GM23338 (cell line): ENCODE measurements at regions not wholly inside any gene's neighbourhood (a gene's known extent, or its start where the extent isn't known, plus 50 kb on each side); places are given as distances from the start of the nearest gene placed in this dataset.
"Not testable (repeated sequence)": the region's sequence is repeated elsewhere in the genome, so short reads cannot be mapped to it uniquely, and the experiment has no call there.

Experiments
- ATAC-seq: fragments of 200-7000 bp; cut with Tn5 transposase; 3 replicates; pipeline ENCODE4 v1.9.1; 2020
- DNase-seq: peaks from one replicate; pipeline ENCODE4 v3.0.0-alpha.2; 2015; ENCODE audit warnings: low spot score
- H2AFZ ChIP-seq: fragments of 200-600 bp; sonication (generic); 2 replicates; pipeline ENCODE4 v1.8.0; 2016; ENCODE audit warnings: antibody characterized with exemption, mild to moderate bottlenecking, moderate library complexity
- H3F3A ChIP-seq: fragments of 200-600 bp; sonication (generic); replicated peaks from 2 replicates; pipeline ENCODE4 v1.8.0; 2017; ENCODE audit warnings: antibody characterized with exemption, mixed run types, low read depth
- H3K27ac ChIP-seq: fragments of 200-600 bp; sonication (generic); 2 replicates; pipeline ENCODE4 v1.6.1; 2016; ENCODE audit warnings: low read depth
- H3K27me3 ChIP-seq: fragments of 200-600 bp; sonication (generic); 2 replicates; pipeline ENCODE4 v1.8.0; 2016; ENCODE audit warnings: mild to moderate bottlenecking, mixed run types, moderate library complexity; ENCODE audit not compliant: insufficient read depth
- H3K36me3 ChIP-seq: fragments of 200-600 bp; sonication (generic); 2 replicates; pipeline ENCODE4 v1.8.0; 2016; ENCODE audit warnings: mild to moderate bottlenecking; ENCODE audit not compliant: insufficient read depth
- H3K4me1 ChIP-seq: fragments of 200-600 bp; sonication (generic); 2 replicates; pipeline ENCODE4 v1.8.0; 2016; ENCODE audit warnings: mild to moderate bottlenecking, moderate library complexity; ENCODE audit not compliant: insufficient read depth
- H3K4me2 ChIP-seq: fragments of 200-600 bp; sonication (generic); 2 replicates; pipeline ENCODE4 v1.7.1; 2017; ENCODE audit warnings: mixed run types
- H3K4me3 ChIP-seq: fragments of 200-600 bp; sonication (generic); 2 replicates; pipeline ENCODE4 v1.6.1; 2016; ENCODE audit warnings: mixed run types
- H3K79me2 ChIP-seq: fragments of 200-600 bp; sonication (generic); replicated peaks from 2 replicates; pipeline ENCODE4 v1.8.0; 2017; ENCODE audit warnings: mild to moderate bottlenecking; ENCODE audit not compliant: insufficient read depth
- H3K9me2 ChIP-seq: fragments of 200-600 bp; sonication (generic); 2 replicates; pipeline ENCODE4 v1.8.0; 2017; ENCODE audit not compliant: insufficient read depth
- H4K20me1 ChIP-seq: fragments of 200-600 bp; sonication (generic); replicated peaks from 2 replicates; pipeline ENCODE4 v1.8.0; 2017; ENCODE audit warnings: mild to moderate bottlenecking; ENCODE audit not compliant: insufficient read depth
- H3K27ac Mint-ChIP-seq: 2 replicates; pipeline ENCODE4 v1.8.0; 2020; ENCODE audit warnings: inconsistent platforms, mild to moderate bottlenecking, moderate library complexity, mixed read lengths
- H3K27me3 Mint-ChIP-seq: 3 replicates; pipeline ENCODE4 v1.8.0; 2022; ENCODE audit warnings: low read depth, mild to moderate bottlenecking, moderate library complexity, mixed read lengths, inconsistent platforms; ENCODE audit not compliant: insufficient read depth, poor library complexity
- H3K36me3 Mint-ChIP-seq: 3 replicates; pipeline ENCODE4 v1.8.0; 2021; ENCODE audit warnings: low read depth, mild to moderate bottlenecking, inconsistent platforms, moderate library complexity, mixed read lengths
- H3K4me1 Mint-ChIP-seq: 3 replicates; pipeline ENCODE4 v1.8.0; 2020; ENCODE audit warnings: mild to moderate bottlenecking, inconsistent platforms, mixed read lengths
- H3K4me3 Mint-ChIP-seq: 3 replicates; pipeline ENCODE4 v1.8.0; 2021; ENCODE audit warnings: moderate library complexity, mild to moderate bottlenecking, inconsistent platforms, mixed read lengths
- H3K9me3 Mint-ChIP-seq: 3 replicates; pipeline ENCODE4 v1.8.0; 2020; ENCODE audit warnings: moderate library complexity, mild to moderate bottlenecking, inconsistent platforms, mixed read lengths
- CREB1 ChIP-seq: fragments of 250-450 bp; sonication (Bioruptor Pico); IDR thresholded peaks from 2 replicates; pipeline ENCODE4 v1.5.0; 2020; ENCODE audit warnings: low read depth, mild to moderate bottlenecking, moderate library complexity
- EZH2phosphoT487 ChIP-seq: fragments of 200-600 bp; sonication (generic); IDR thresholded peaks from one replicate; pipeline ENCODE4 v1.8.1; 2018; ENCODE audit warnings: antibody characterized with exemption; ENCODE audit not compliant: unreplicated experiment
- JUNB ChIP-seq: IDR thresholded peaks from one replicate; pipeline ENCODE4 v1.6.1; 2016; ENCODE audit warnings: antibody characterized with exemption; ENCODE audit not compliant: unreplicated experiment
- POLR2AphosphoS5 ChIP-seq: IDR thresholded peaks from 2 replicates; pipeline ENCODE4 v1.6.1; 2016; ENCODE audit warnings: antibody characterized with exemption, low read depth
- STAT1 ChIP-seq: IDR thresholded peaks from one replicate; pipeline ENCODE4 v1.6.1; 2016; ENCODE audit warnings: antibody characterized with exemption; ENCODE audit not compliant: unreplicated experiment
- ZNF114 ChIP-seq: fragments of 250-450 bp; sonication (Bioruptor Pico); IDR thresholded peaks from 2 replicates; pipeline ENCODE4 v1.5.0; 2020; ENCODE audit warnings: mild to moderate bottlenecking, moderate library complexity
- ZNF331 ChIP-seq: fragments of 250-450 bp; sonication (Bioruptor Pico); IDR thresholded peaks from 2 replicates; pipeline ENCODE4 v1.5.0; 2020; ENCODE audit warnings: low read depth, mild to moderate bottlenecking, moderate library complexity
- ZNF462 ChIP-seq: fragments of 250-450 bp; sonication (Bioruptor Pico); IDR thresholded peaks from 2 replicates; pipeline ENCODE4 v1.5.0; 2020; ENCODE audit warnings: mild to moderate bottlenecking, moderate library complexity

GRCh38 chr21:8994640-8995511 is 1526.5 kb upstream of the TPTE start:
- no peak for ATAC-seq

GRCh38 chr21:8996487-8996968 is 1524.9 kb upstream of the TPTE start:
- ATAC-seq, H3K4me3 ChIP-seq, H3K4me1 Mint-ChIP-seq, H3K4me3 Mint-ChIP-seq, H3K9me2 ChIP-seq, H3K27me3 ChIP-seq, DNase-seq, H3K79me2 ChIP-seq, H2AFZ ChIP-seq, H3K27ac ChIP-seq, H3K27ac Mint-ChIP-seq, H3K4me2 ChIP-seq, H3F3A ChIP-seq, H3K4me1 ChIP-seq, H3K36me3 ChIP-seq, H4K20me1 ChIP-seq: not testable (repeated sequence)
- peaks cover 97% of the 10 kb centered on the region for H3K9me3 Mint-ChIP-seq
- H3K36me3 Mint-ChIP-seq = peaks cover 58% of the 10 kb centered on the region
- H3K27me3 Mint-ChIP-seq = peaks cover 34% of the 10 kb centered on the region

More at GRCh38 chr21:8994640-8995511, 1526.5 kb upstream of the TPTE start:
- peaks cover 98% of the 10 kb centered on the region for H3K9me3 Mint-ChIP-seq
- H3K36me3 Mint-ChIP-seq = peaks cover 65% of the 10 kb centered on the region
- H3K27ac Mint-ChIP-seq = no peak overlapping the region
- no peak overlapping the region for H3K4me2 ChIP-seq
- H3K4me1 ChIP-seq = no peaks in the 10 kb centered on the region
- H3K4me3 ChIP-seq = no peak overlapping the region
- H3F3A ChIP-seq = no peaks in the 10 kb centered on the region
- no peaks in the 10 kb centered on the region for H3K79me2 ChIP-seq
- no peaks in the 10 kb centered on the region for H3K27me3 ChIP-seq
- no peaks in the 10 kb centered on the region for H3K36me3 ChIP-seq
- H3K27me3 Mint-ChIP-seq = peaks cover 40% of the 10 kb centered on the region
- no peak overlapping the region for H3K27ac ChIP-seq
- H2AFZ ChIP-seq = no peak overlapping the region
- peak; percentile 54 for DNase-seq
- TF ChIP-seq EZH2phosphoT487 = no peak
- no peak for TF ChIP-seq POLR2AphosphoS5
- TF ChIP-seq ZNF331 (CRISPR knock-in tag) = no peak
- no peak for TF ChIP-seq JUNB
- TF ChIP-seq STAT1 = no peak
- TF ChIP-seq CREB1 (CRISPR knock-in tag) = no peak
- no peaks in the 10 kb centered on the region for H3K4me1 Mint-ChIP-seq
- H3K4me3 Mint-ChIP-seq = no peak overlapping the region
- H4K20me1 ChIP-seq = no peaks in the 10 kb centered on the region
- no peaks in the 10 kb centered on the region for H3K9me2 ChIP-seq

- Mint-ChIP-seq H3K9me3 (peaks cover 97% of the 10 kb centered on the region), H3K36me3 (peaks cover 56% of the 10 kb centered on the region), H3K27ac (no peak overlapping the region), H3K27me3 (peaks cover 31% of the 10 kb centered on the region), H3K4me3 (no peak overlapping the region), H3K4me1 (no peaks in the 10 kb centered on the region)
- Histone ChIP-seq H3K9me2 (no peaks in the 10 kb centered on the region), H3F3A (0 out of 2 replicates have a peak, but pooled peaks cover 4% of the 10 kb centered on the region), H3K36me3 (no peaks in the 10 kb centered on the region), H4K20me1 (no peaks in the 10 kb centered on the region), H3K4me2 (no peak overlapping the region), H3K27me3 (no peaks in the 10 kb centered on the region), H3K27ac (no peak overlapping the region), H2AFZ (no peak overlapping the region), H3K79me2 (no peaks in the 10 kb centered on the region), H3K4me3 (no peak overlapping the region), H3K4me1 (no peaks in the 10 kb centered on the region)
- ATAC-seq = no peak
- peak; percentile 18 for DNase-seq
- TF ChIP-seq ZNF462 = no peak
- TF ChIP-seq STAT1 = no peak
- TF ChIP-seq ZNF114 = no peak
Measured at GRCh38 chr21:8997011-8997440, 1524.4 kb upstream of the TPTE start.
